ENCODE measurements at regions not wholly inside any gene's neighbourhood (a gene's known extent, or its start where the extent isn't known, plus 50 kb on each side); places are given as distances from the start of the nearest gene placed in this dataset.
A peak's percentile ranks its signal among the peaks of the same experiment; 100 is the strongest.

DNA sequence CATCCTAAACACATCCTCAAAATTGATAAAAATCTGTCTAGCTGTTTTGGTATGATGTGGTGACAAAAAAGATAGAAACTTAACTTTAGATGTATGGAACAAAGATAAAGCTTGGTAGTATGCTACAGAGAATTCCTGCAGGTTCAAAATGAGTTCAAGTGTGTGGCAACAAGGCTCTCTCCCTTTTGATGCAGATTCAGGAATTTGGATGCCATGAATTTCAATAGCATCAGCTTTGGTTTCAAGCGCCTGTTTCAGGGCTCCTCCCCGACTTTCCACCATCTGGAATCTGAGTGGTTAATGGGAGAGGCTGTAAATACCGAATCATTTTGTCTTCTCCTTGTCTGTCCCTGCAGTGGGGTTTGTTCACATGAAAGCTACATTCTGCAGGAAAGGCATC is 180.6 kb downstream of the MTX2 start:
- DNase-seq (ENCODE audit: insufficient read length, low spot score) (no peak), FAIRE-seq (no peak)
- TF ChIP-seq POLR2A (IDR thresholded peaks at IDR 0.05; ENCODE audit: low read depth, low read length) (no peak), TAF1 (IDR thresholded peaks at IDR 0.05; ENCODE audit: low read depth, low read length) (no peak), PAX5 (IDR thresholded peaks at IDR 0.05; ENCODE audit: insufficient read depth, low read length, severe bottlenecking) (no peak), SPI1 (IDR thresholded peaks at IDR 0.05; ENCODE audit: low read depth, low read length) (no peak), POU2F2 (IDR thresholded peaks at IDR 0.05; ENCODE audit: low read depth, low read length) (no peak), POLR2AphosphoS5 (IDR thresholded peaks at IDR 0.05; ENCODE audit: low read depth, low read length) (no peak)

DNA sequence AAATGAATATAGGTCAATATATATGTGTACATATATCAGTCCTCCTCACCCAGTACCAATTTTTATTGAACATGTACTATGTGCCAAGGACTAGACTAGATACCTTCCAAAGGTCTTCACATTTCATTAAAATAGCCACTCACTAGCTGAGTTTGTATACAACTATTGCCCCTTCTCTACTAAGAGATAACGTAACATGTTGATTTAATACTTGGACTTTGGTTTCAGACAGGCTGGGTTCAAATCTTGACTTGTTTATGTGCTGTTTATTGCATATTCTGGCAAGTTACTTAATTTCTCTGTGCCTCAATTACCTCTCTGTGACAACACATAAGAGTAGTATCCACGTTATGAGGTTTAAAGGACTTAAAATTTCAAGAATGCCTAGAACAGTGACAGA is 184.5 kb downstream of the MTX2 start:
- TF ChIP-seq POLR2A (IDR thresholded peaks at IDR 0.05; ENCODE audit: low read depth, low read length) (no peak), POU2F2 (IDR thresholded peaks at IDR 0.05; ENCODE audit: low read depth, low read length) (no peak), POLR2AphosphoS5 (IDR thresholded peaks at IDR 0.05; ENCODE audit: low read depth, low read length) (no peak)
- DNase-seq (ENCODE audit: insufficient read length, low spot score) (no peak), FAIRE-seq (no peak)

DNA sequence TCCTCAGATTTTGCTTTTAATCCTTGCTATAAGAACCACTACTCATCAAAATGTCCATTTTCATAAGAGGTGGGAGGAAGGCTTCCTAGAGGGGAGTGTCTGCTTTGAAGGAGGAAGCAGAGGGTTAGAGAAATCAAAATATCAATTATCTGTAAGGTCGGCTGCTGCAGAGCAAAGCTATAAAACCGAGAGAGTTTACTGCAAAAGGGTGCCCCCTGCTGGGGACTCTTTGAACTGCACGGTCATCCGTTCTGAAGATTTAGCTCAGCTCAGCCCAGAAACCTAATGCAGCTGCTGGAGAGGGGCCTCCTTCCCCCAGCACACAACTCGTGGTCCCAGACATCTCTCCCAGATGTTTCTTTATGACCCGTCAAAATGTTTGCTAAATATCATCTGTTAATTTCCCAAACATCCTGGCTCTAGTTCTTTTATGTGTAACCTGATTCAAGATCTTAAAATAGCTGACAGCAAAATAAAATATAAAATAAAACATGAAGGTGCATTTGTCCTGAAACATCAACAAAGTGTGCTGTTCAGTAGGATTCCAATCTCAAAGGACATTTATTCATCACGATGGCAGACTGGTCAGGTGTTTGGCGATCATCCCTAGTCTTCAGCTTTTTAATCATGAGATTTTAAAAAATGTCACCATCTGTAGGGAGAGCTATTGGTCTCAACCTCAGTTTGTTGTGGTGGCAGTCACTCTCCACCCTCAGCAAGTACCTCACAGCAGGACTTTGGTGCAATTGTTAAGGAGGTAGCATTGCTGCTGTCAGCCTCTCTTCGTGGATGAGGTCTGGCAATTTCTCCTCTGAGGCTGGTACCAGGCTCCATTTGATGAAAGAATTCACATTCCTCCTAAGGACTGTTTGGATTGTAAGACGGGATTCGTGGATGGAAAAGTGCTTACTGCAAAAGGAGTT is 185.9 kb downstream of the MTX2 start:
- FAIRE-seq (no peak), DNase-seq (ENCODE audit: insufficient read length, low spot score) (peak; percentile 22)
- TF ChIP-seq TAF1 (IDR thresholded peaks at IDR 0.05; ENCODE audit: low read depth, low read length) = no peak

- FAIRE-seq (no peak), DNase-seq (ENCODE audit: insufficient read length, low spot score) (no peak)
- TF ChIP-seq POLR2A (IDR thresholded peaks at IDR 0.05; ENCODE audit: low read depth, low read length) (no peak), TAF1 (IDR thresholded peaks at IDR 0.05; ENCODE audit: low read depth, low read length) (no peak), SPI1 (IDR thresholded peaks at IDR 0.05; ENCODE audit: low read depth, low read length) (0 out of 2 replicates have a peak, but pooled peaks have one; percentile 23)
These were observed 186.6 kb downstream of the MTX2 start for GRCh38 chr2:176455816-176456291.

- FAIRE-seq = no peak
- DNase-seq (ENCODE audit: insufficient read length, low spot score) = no peak
- TF ChIP-seq SPI1 (IDR thresholded peaks at IDR 0.05; ENCODE audit: low read depth, low read length) (no peak), POLR2AphosphoS5 (IDR thresholded peaks at IDR 0.05; ENCODE audit: low read depth, low read length) (no peak), TAF1 (IDR thresholded peaks at IDR 0.05; ENCODE audit: low read depth, low read length) (no peak), POLR2A (IDR thresholded peaks at IDR 0.05; ENCODE audit: low read depth, low read length) (no peak), PAX5 (IDR thresholded peaks at IDR 0.05; ENCODE audit: insufficient read depth, low read length, severe bottlenecking) (no peak), POU2F2 (IDR thresholded peaks at IDR 0.05; ENCODE audit: low read depth, low read length) (no peak)
These were observed 188.2 kb downstream of the MTX2 start for GRCh38 chr2:176457481-176457880.

DNA sequence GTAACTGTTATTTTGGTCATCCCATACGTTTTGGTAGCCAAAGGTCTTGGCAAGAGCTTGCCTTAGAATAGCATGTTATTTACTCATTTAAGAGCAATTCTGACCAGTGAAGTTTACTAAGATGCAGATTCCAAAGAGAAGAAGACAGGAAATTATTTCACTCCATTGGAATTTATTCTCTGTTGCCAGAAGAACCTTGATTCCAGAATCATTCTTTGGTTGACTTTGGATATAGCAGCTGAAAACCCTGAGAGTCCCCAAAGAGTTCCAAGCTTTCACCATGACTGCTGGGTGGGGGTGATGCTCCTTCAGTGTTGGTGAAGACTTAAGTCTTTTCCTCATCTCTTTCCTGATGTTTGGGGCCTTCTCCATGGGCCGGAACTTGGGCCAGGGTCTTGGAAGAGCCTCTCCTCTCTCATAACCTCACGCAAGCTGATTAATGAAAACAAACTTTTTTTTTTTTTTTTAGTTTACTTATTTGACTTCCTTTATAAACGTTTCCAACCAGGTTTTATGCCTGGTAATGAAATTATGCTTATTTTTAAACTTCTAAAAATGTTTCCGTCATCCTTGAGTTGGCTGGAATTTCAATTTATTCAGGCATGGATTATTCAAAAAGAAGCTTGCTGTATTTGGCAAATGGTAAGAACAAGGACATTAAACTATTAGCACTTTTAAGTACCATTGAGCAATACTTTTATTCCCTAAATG is 192.0 kb downstream of the MTX2 start:
- no peak for DNase-seq (ENCODE audit: insufficient read length, low spot score)
- TF ChIP-seq POLR2AphosphoS5 (IDR thresholded peaks at IDR 0.05; ENCODE audit: low read depth, low read length) = no peak
- no peak for TF ChIP-seq POU2F2 (IDR thresholded peaks at IDR 0.05; ENCODE audit: low read depth, low read length)
- no peak for TF ChIP-seq PAX5 (IDR thresholded peaks at IDR 0.05; ENCODE audit: insufficient read depth, low read length, severe bottlenecking)
- no peak for TF ChIP-seq TAF1 (IDR thresholded peaks at IDR 0.05; ENCODE audit: low read depth, low read length)
- TF ChIP-seq SPI1 (IDR thresholded peaks at IDR 0.05; ENCODE audit: low read depth, low read length) = no peak
- TF ChIP-seq POLR2A (IDR thresholded peaks at IDR 0.05; ENCODE audit: low read depth, low read length) = no peak
- FAIRE-seq = no peak

GRCh38 chr2:176461809-176462670 is 192.8 kb downstream of the MTX2 start:
- FAIRE-seq (no peak), DNase-seq (ENCODE audit: insufficient read length, low spot score) (no peak)
- no peak for TF ChIP-seq TAF1 (IDR thresholded peaks at IDR 0.05; ENCODE audit: low read depth, low read length)
- no peak for TF ChIP-seq POU2F2 (IDR thresholded peaks at IDR 0.05; ENCODE audit: low read depth, low read length)

DNA sequence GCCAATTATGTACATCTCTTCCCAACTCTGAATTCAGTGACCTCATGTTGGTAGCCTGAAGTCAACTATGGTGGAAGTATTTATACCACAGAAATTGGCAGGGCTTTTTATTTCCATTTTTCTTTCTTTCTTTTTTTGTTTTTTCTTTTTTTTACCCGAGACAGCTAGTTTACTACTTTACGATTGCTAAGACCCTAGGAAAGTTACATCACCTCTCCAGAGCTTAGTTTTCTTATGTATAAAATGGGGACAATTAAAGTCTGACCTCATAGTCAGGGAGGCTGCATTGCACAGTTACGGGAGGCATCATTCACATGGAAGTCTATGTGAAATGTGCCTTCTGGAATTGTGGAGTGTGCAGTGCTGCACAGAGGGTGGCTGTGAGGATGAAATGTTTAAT is 194.3 kb downstream of the MTX2 start:
- FAIRE-seq (no peak), DNase-seq (ENCODE audit: insufficient read length, low spot score) (no peak)
- TF ChIP-seq POLR2AphosphoS5 (IDR thresholded peaks at IDR 0.05; ENCODE audit: low read depth, low read length) (no peak), TAF1 (IDR thresholded peaks at IDR 0.05; ENCODE audit: low read depth, low read length) (no peak), POU2F2 (IDR thresholded peaks at IDR 0.05; ENCODE audit: low read depth, low read length) (no peak)

GRCh38 chr2:176464886-176465564 is 195.8 kb downstream of the MTX2 start:
- DNase-seq (ENCODE audit: insufficient read length, low spot score) (no peak), FAIRE-seq (no peak)
- TF ChIP-seq PAX5 (IDR thresholded peaks at IDR 0.05; ENCODE audit: insufficient read depth, low read length, severe bottlenecking) = no peak
- TF ChIP-seq POLR2A (IDR thresholded peaks at IDR 0.05; ENCODE audit: low read depth, low read length) = no peak
- TF ChIP-seq SPI1 (IDR thresholded peaks at IDR 0.05; ENCODE audit: low read depth, low read length) = no peak
- no peak for TF ChIP-seq TAF1 (IDR thresholded peaks at IDR 0.05; ENCODE audit: low read depth, low read length)
- TF ChIP-seq POU2F2 (IDR thresholded peaks at IDR 0.05; ENCODE audit: low read depth, low read length) = no peak
- no peak for TF ChIP-seq POLR2AphosphoS5 (IDR thresholded peaks at IDR 0.05; ENCODE audit: low read depth, low read length)

Measured in GM12891 (cell line).